H1 (cell line): ENCODE measurements at regions not wholly inside any gene's neighbourhood (a gene's known extent, or its start where the extent isn't known, plus 50 kb on each side); places are given as distances from the start of the nearest gene placed in this dataset.

Experiments
- CTCF ChIA-PET: fragments of 300-600 bp; sonication (Branson Sonifier 250); formaldehyde crosslinking; loops from one replicate; lab custom pipeline; 2021; ENCODE audit not compliant: partially characterized antibody; lab: Charles Lee
- POLR2A ChIA-PET: fragments of 300-600 bp; sonication (Branson Sonifier 250); formaldehyde crosslinking; loops from one replicate; lab custom pipeline; 2021; ENCODE audit warnings: inconsistent platforms; ENCODE audit not compliant: partially characterized antibody; lab: Charles Lee
- DNase-seq, 2 experiments: peaks; one replicate each; pipeline versions ENCODE4 v3.0.0 to v3.0.0-alpha.2; 2010 to 2022; ENCODE audit warnings: low spot score in 2 of 2, low read depth in 1 of 2, mixed read lengths in 1 of 2
- FAIRE-seq: peaks from 2 replicates; lab custom pipeline; 2011; peaks lifted over from hg19 to GRCh38; lab: Jason Lieb, UNC
- H2AFZ ChIP-seq: 2 replicates; pipeline ENCODE4 v1.8.1; 2012; ENCODE audit warnings: low read length, inconsistent platforms
- H2AK5ac ChIP-seq: 2 replicates; pipeline ENCODE4 v1.6.1; 2013; ENCODE audit warnings: low read depth, low read length
- H2BK120ac ChIP-seq: replicated peaks from 2 replicates; pipeline ENCODE3; 2013; ENCODE audit warnings: low read depth, low read length, inconsistent platforms
- H2BK12ac ChIP-seq: 2 replicates; pipeline ENCODE4 v1.6.1; 2013; ENCODE audit warnings: low read depth, low read length
- H2BK15ac ChIP-seq: 2 replicates; pipeline ENCODE4 v1.6.1; 2013; ENCODE audit warnings: low read length
- H2BK20ac ChIP-seq: 2 replicates; pipeline ENCODE4 v1.6.1; 2013; ENCODE audit warnings: low read length
- H2BK5ac ChIP-seq: 2 replicates; pipeline ENCODE4 v1.6.1; 2013; ENCODE audit warnings: low read depth, low read length
- H3K14ac ChIP-seq: 2 replicates; pipeline ENCODE4 v1.6.1; 2013; ENCODE audit warnings: inconsistent platforms; ENCODE audit not compliant: insufficient read length
- H3K18ac ChIP-seq: 2 replicates; pipeline ENCODE4 v1.6.1; 2013; ENCODE audit warnings: low read length; ENCODE audit errors: extremely low read depth
- H3K23ac ChIP-seq: 2 replicates; pipeline ENCODE4 v1.6.1; 2013; ENCODE audit warnings: inconsistent platforms; ENCODE audit not compliant: insufficient read length
- H3K23me2 ChIP-seq: 2 replicates; pipeline ENCODE4 v1.6.1; 2013; ENCODE audit warnings: low read depth, low read length
- H3K27ac ChIP-seq: 2 replicates; pipeline ENCODE4 v1.6.1; 2011; ENCODE audit warnings: low read depth, low read length, inconsistent platforms
- H3K27me3 ChIP-seq, 4 experiments: replicated peaks in 1 of 4; 1 replicate in 1 of 4; 2 replicates in 3 of 4; pipeline versions ENCODE4 v1.6.1 to v1.8.1; 2011 to 2013; ENCODE audit warnings: low read length in 3 of 4, mild to moderate bottlenecking in 3 of 4, inconsistent platforms in 2 of 4, mixed read lengths in 2 of 4, moderate library complexity in 1 of 4; ENCODE audit not compliant: control insufficient read depth in 3 of 4, insufficient read depth in 3 of 4; ENCODE audit errors: extremely low read depth in 1 of 4
- H3K36me3 ChIP-seq, 4 experiments: 2 replicates each; pipeline versions ENCODE4 v1.6.1 to v1.8.1; 2011 to 2013; ENCODE audit warnings: mild to moderate bottlenecking in 4 of 4, low read length in 3 of 4, moderate library complexity in 2 of 4, control low read depth in 1 of 4, inconsistent platforms in 1 of 4; ENCODE audit not compliant: insufficient read depth in 4 of 4, control insufficient read depth in 2 of 4
- H3K4ac ChIP-seq: replicated peaks from 2 replicates; pipeline ENCODE3; 2013; ENCODE audit warnings: low read length, low read depth, mixed read lengths, inconsistent platforms; ENCODE audit not compliant: insufficient read length
- H3K4me1 ChIP-seq, 4 experiments: replicated peaks in 1 of 4; 1 replicate in 1 of 4; 2 replicates in 3 of 4; pipeline versions ENCODE4 v1.6.1 to v1.8.1; 2011 to 2013; ENCODE audit warnings: low read length in 3 of 4, inconsistent platforms in 2 of 4, mixed read lengths in 1 of 4; ENCODE audit not compliant: insufficient read depth in 4 of 4, control insufficient read depth in 3 of 4
- H3K4me2 ChIP-seq, 2 experiments: 2 replicates each; pipeline versions ENCODE4 v1.6.1 to v1.8.1; 2011 to 2013; ENCODE audit warnings: low read depth in 2 of 2, low read length in 2 of 2, control low read depth in 1 of 2, inconsistent platforms in 1 of 2, mild to moderate bottlenecking in 1 of 2; ENCODE audit not compliant: insufficient read depth in 1 of 2
- H3K4me3 ChIP-seq, 4 experiments: fragments of 200-600, 300-600 bp in 1 of 4; sonication (generic), shearing (Covaris generic), sonication (Bioruptor Twin) in 1 of 4; 2 replicates each; pipeline versions ENCODE4 v1.5.1 to v1.8.1; 2011 to 2016; ENCODE audit warnings: low read length in 4 of 4, low read depth in 3 of 4, control low read depth in 2 of 4, inconsistent platforms in 2 of 4, mild to moderate bottlenecking in 2 of 4, mixed read lengths in 1 of 4, moderate library complexity in 1 of 4; ENCODE audit not compliant: insufficient read depth in 2 of 4; ENCODE audit errors: extremely low read depth in 1 of 4
- H3K56ac ChIP-seq: replicated peaks from 2 replicates; pipeline ENCODE3; 2013; ENCODE audit warnings: low read depth, mild to moderate bottlenecking, mixed read lengths, low read length, inconsistent platforms; ENCODE audit not compliant: insufficient read length
- H3K79me1 ChIP-seq: 2 replicates; pipeline ENCODE4 v1.6.1; 2013; ENCODE audit warnings: low read depth, low read length, control low read depth
- H3K79me2 ChIP-seq, 2 experiments: 2 replicates each; pipeline versions ENCODE4 v1.6.1 to v1.8.1; 2012 to 2013; ENCODE audit warnings: low read length in 2 of 2, mild to moderate bottlenecking in 2 of 2, inconsistent platforms in 1 of 2; ENCODE audit not compliant: insufficient read depth in 2 of 2, control insufficient read depth in 1 of 2
- H3K9ac ChIP-seq, 4 experiments: replicated peaks in 1 of 4; 1 replicate in 1 of 4; 2 replicates in 3 of 4; pipeline versions ENCODE4 v1.6.1 to v1.8.1; 2011 to 2013; ENCODE audit warnings: low read depth in 3 of 4, low read length in 3 of 4, control low read depth in 2 of 4, mild to moderate bottlenecking in 2 of 4, moderate library complexity in 2 of 4, inconsistent platforms in 1 of 4; ENCODE audit errors: extremely low read depth in 1 of 4
- H3K9me3 ChIP-seq, 2 experiments: 2 replicates each; pipeline versions ENCODE4 v1.6.1 to v1.8.1; 2012 to 2013; ENCODE audit warnings: mild to moderate bottlenecking in 2 of 2, moderate library complexity in 2 of 2, control low read depth in 1 of 2, inconsistent platforms in 1 of 2, low read depth in 1 of 2, low read length in 1 of 2, mixed read lengths in 1 of 2; ENCODE audit not compliant: insufficient read depth in 2 of 2
- H4K20me1 ChIP-seq, 2 experiments: replicated peaks in 1 of 2; 2 replicates each; pipeline versions ENCODE3 to v1.8.1; 2011 to 2013; ENCODE audit warnings: inconsistent platforms in 2 of 2, low read length in 2 of 2, mild to moderate bottlenecking in 1 of 2; ENCODE audit not compliant: insufficient read depth in 2 of 2, control insufficient read depth in 1 of 2
- H4K5ac ChIP-seq: 2 replicates; pipeline ENCODE4 v1.6.1; 2013; ENCODE audit warnings: low read length, low read depth, mixed read lengths, inconsistent platforms; ENCODE audit not compliant: insufficient read length
- H4K8ac ChIP-seq: 2 replicates; pipeline ENCODE4 v1.8.0; 2013; ENCODE audit warnings: mild to moderate bottlenecking, moderate library complexity, low read length, inconsistent platforms; ENCODE audit not compliant: insufficient read depth; ENCODE audit errors: extremely low read depth
- H4K91ac ChIP-seq: replicated peaks from 2 replicates; pipeline ENCODE3; 2013; ENCODE audit warnings: low read length, mixed read lengths, inconsistent platforms; ENCODE audit not compliant: insufficient read length
- EP300 ChIP-seq, 2 experiments: IDR thresholded peaks; 1 replicate in 1 of 2; 2 replicates in 1 of 2; pipeline ENCODE4 v1.6.1; 2011 to 2012; ENCODE audit warnings: low read depth in 2 of 2, low read length in 2 of 2, mild to moderate bottlenecking in 2 of 2, borderline replicate concordance in 1 of 2, inconsistent platforms in 1 of 2, moderate library complexity in 1 of 2
- EZH2 ChIP-seq: fragments of 200-600 bp; sonication (generic); IDR thresholded peaks from 2 replicates; pipeline ENCODE4 v1.7.1; 2012; ENCODE audit warnings: low read depth, mild to moderate bottlenecking, moderate library complexity, low read length, inconsistent platforms; ENCODE audit not compliant: severe bottlenecking
- FOSL1 ChIP-seq: IDR thresholded peaks from 2 replicates; pipeline ENCODE4 v1.6.1; 2011; ENCODE audit warnings: mild to moderate bottlenecking, low read depth, low read length, moderate library complexity; ENCODE audit not compliant: insufficient read depth
- GTF2F1 ChIP-seq: IDR thresholded peaks from 2 replicates; pipeline ENCODE4 v1.6.1; 2012; ENCODE audit warnings: low read depth, low read length, improper control_type of control experiment, borderline replicate concordance
- KDM5A ChIP-seq: fragments of 200-600 bp; IDR thresholded peaks from 2 replicates; pipeline ENCODE4 v1.7.1; 2012; ENCODE audit warnings: mild to moderate bottlenecking, low read length, inconsistent platforms, mixed read lengths
- SUZ12 ChIP-seq: fragments of 200-600 bp; sonication (generic); IDR thresholded peaks from 2 replicates; pipeline ENCODE4 v1.6.1; 2012; ENCODE audit warnings: mild to moderate bottlenecking, inconsistent platforms, low read length, moderate library complexity, mixed read lengths
- USF2 ChIP-seq: IDR thresholded peaks from 2 replicates; pipeline ENCODE4 v1.6.1; 2011; ENCODE audit warnings: low read length, improper control_type of control experiment
- WGBS, 2 experiments: shearing (Covaris generic) in 1 of 2; methylation state at CpG; one replicate each; pipeline versions ENCODE4 v1.1.6 to v1.1.7; 2013 to 2015; ENCODE audit warnings: low lambda C conversion rate in 2 of 2, mixed read lengths in 2 of 2, inconsistent platforms in 1 of 2, low coverage in 1 of 2, missing lambda C conversion rate in 1 of 2; ENCODE audit not compliant: insufficient replicate concordance in 2 of 2, insufficient coverage in 1 of 2, insufficient read length in 1 of 2; ENCODE audit errors: extremely low coverage in 1 of 2, missing lambda C conversion rate in 1 of 2; 5-methylcytosine and 5-hydroxymethylcytosine counted together

- Histone ChIP-seq H3K79me1 (no peaks in the 10 kb centered on the region), H3K79me2 (no peaks in the 10 kb centered on the region), H2AFZ (no peak overlapping the region), H3K14ac (no peak overlapping the region), H3K23me2 (no peaks in the 10 kb centered on the region), H3K4me1 (no peaks in the 10 kb centered on the region), H3K9me3 (no peaks in the 10 kb centered on the region; a peak in 1 of 4 replicates), H3K27ac (no peak overlapping the region), H2BK5ac (no peak overlapping the region), H3K18ac (no peak overlapping the region), H3K4ac (no peak overlapping the region), H3K9ac (no peak overlapping the region), H2BK12ac (no peak overlapping the region), H3K56ac (no peak overlapping the region), H3K36me3 (no peaks in the 10 kb centered on the region), H3K27me3 (no peaks in the 10 kb centered on the region), H2AK5ac (no peak overlapping the region), H3K23ac (no peak overlapping the region), H4K91ac (no peak overlapping the region), H4K20me1 (no peaks in the 10 kb centered on the region), H2BK120ac (no peak overlapping the region), H3K4me2 (no peak overlapping the region), H2BK20ac (no peak overlapping the region), H3K4me3 (no peak overlapping the region), H2BK15ac (no peak overlapping the region), H4K8ac (no peak overlapping the region), H4K5ac (no peak overlapping the region)
- TF ChIP-seq GTF2F1 (no peak), USF2 (no peak), EZH2 (no peak), SUZ12 (no peak), KDM5A (no peak), FOSL1 (no peak), EP300 (IDR thresholded peaks at IDR 0.05; ENCODE audit: borderline replicate concordance in 1 of 2, low read depth in 2 of 2, low read length in 2 of 2) (no peak)
- no peak for FAIRE-seq
- DNase-seq = no peak
- CTCF ChIA-PET = no interaction called here
- POLR2A ChIA-PET = no interaction called here
- WGBS, 2 experiments = 83% methylated on average over 2 of the region's 2 CpGs; no CpG with 5 or more reads in 1 of the 2 experiments
Measured at GRCh38 chr4:101584306-101584705, 206.2 kb upstream of the BANK1 start.
